ENCODE measurements at regions not wholly inside any gene's neighbourhood (a gene's known extent, or its start where the extent isn't known, plus 50 kb on each side); places are given as distances from the start of the nearest gene placed in this dataset.

DNA sequence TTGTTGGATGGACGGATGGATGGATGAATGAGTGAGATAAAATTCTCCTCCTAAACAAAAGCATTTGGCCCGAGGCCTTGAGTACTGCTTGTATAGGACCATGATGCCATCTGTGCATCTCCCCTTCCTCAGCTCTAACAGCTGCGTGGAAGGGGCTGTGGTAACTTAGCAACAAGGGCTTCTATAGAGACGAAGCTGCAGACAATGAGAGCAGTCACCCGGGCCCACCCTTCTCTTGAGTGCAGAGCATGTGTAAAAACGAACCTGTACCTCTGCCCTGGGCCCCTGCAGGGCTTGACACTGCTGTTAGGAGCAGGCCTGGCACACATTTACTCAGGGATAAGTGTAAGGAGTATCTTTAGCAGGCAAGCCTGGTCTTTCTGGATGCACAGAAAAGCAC, 391.5 kb downstream of the CADM1 start:
- TF ChIP-seq CREM (CRISPR knock-in tag; IDR thresholded peaks at IDR 0.05) (no peak), CREB1 (CRISPR knock-in tag; IDR thresholded peaks at IDR 0.05) (no peak)

All from WTC11 (cell line).